ENCODE measurements at regions not wholly inside any gene's neighbourhood (a gene's known extent, or its start where the extent isn't known, plus 50 kb on each side); places are given as distances from the start of the nearest gene placed in this dataset.
A peak's percentile ranks its signal among the peaks of the same experiment; 100 is the strongest.
"Not testable (repeated sequence)": the region's sequence is repeated elsewhere in the genome, so short reads cannot be mapped to it uniquely, and the experiment has no call there.

- in situ Hi-C loops (cut with HindIII; ENCODE audit: low sequenced_read_pairs) = no loop called here
- no peak for DNase-seq (ENCODE audit: low spot score)
These were observed 2082.7 kb upstream of the RAG2 start for GRCh38 chr11:38680746-38681145.

DNA sequence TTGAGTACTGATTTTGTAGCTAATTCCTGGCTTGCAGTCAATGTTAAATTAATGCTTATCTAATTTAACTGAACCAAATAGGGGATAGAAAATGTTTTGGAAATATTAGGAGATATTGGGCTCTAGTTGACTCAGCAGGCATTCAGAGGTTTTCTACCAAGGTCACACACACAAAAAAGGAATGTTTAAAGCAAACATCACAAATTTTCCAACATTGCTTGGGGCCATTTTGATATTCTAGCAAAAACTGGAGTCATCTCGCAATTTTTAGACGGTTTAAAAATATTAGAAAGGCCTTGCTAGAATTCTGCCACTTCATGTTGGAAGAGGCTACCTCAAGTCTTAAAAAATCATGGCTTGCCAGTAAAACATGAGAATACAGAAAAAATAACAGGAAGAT, 2082.1 kb upstream of the RAG2 start:
- in situ Hi-C loops (cut with HindIII; ENCODE audit: low sequenced_read_pairs) = no loop called here

GRCh38 chr11:38672445-38672844, 2074.4 kb upstream of the RAG2 start:
- in situ Hi-C loops (cut with HindIII; ENCODE audit: low sequenced_read_pairs) = no loop called here
- no peak for DNase-seq (ENCODE audit: low spot score)

More for the DNA sequence above, 2082.1 kb upstream of the RAG2 start:
- no peak for DNase-seq (ENCODE audit: low spot score)

DNA sequence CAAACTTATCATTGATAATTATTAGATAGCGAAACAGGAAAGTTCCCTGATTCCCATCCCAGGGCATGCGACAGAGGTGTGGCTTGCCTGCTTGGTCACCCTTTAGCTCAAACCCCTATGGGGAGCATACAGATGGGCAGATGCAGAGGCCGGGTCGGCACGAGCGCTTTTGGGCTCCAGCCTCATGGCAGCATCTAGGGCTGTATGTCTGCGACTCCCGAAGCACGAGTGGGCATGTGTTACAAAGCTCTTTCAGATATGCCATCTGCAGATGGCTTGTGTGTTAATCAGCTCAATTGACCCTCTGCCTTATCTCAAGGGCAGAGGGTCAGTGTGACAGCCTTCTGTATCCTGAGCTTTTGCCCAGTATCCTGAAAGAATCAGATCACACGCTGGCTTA, 2069.3 kb upstream of the RAG2 start:
- no peak for DNase-seq (ENCODE audit: low spot score)
- in situ Hi-C loops (cut with HindIII; ENCODE audit: low sequenced_read_pairs) = no loop called here

DNA sequence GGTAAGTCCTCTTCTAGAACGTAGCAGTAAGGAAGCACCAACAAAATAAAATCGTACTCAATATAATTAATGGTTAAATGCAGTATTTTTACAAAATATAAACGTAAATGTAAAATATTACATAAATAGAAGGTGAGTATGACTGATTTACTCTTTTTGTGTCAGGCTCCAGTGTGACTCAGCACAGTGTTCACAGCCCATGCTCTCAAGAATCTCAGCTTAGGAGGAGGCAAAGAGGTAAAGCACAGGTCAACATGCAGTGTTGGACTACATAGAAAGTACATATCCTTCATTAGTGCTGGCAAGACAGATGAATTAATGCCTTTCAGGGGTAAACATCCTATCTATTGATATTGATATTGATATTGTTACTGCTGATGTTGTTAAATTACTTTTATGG, 2050.6 kb upstream of the RAG2 start:
- no peak for DNase-seq (ENCODE audit: low spot score)
- in situ Hi-C loops (cut with HindIII; ENCODE audit: low sequenced_read_pairs) = no loop called here

DNA sequence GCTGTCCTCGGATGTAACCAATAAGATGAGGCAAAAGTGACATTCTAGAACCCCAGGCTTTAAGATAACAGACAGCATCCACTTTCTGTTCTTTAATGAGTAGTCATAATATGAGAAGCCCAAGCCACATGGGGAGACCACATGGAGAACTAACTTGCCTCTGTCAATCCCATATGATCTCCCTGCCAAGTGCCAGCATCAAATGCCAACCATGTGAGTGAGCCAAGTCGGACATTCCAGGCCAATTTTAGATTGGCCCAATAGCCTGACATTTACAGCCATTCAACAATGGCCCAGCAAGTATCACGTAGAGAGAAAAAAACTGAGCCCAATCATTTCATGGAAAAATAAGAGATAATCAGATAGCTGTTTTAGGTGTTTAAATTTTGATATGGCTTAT, 2048.3 kb upstream of the RAG2 start:
- peak; percentile 5 for DNase-seq (ENCODE audit: low spot score)
- in situ Hi-C loops (cut with HindIII; ENCODE audit: low sequenced_read_pairs) = no loop called here

- DNase-seq (ENCODE audit: low spot score) = no peak
- in situ Hi-C loops (cut with HindIII; ENCODE audit: low sequenced_read_pairs) = no loop called here
These were observed 2042.8 kb upstream of the RAG2 start for GRCh38 chr11:38640854-38641253.

DNA sequence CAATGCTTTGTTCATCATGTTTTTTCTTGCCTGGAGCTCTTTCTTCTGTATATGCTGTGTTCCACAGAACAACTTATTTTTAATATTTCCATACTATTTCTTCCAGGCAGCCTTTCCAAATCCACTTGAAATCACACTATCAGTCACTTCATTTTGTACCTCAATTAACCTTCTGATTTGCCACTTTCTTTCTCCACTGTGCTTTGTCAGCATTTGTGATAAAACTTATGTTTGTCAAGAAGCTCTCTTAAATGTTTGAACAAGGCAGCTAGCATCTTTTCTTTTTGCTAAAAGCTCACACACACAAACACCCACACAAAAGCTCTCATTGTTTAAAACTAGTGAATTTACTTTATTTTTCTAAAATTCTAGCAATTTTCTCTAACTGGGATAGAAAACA, 2014.7 kb upstream of the RAG2 start:
- in situ Hi-C loops (cut with HindIII; ENCODE audit: low sequenced_read_pairs) = no loop called here
- DNase-seq (ENCODE audit: low spot score) = no peak

GRCh38 chr11:38601371-38601770, 2003.3 kb upstream of the RAG2 start:
- in situ Hi-C loops (cut with HindIII; ENCODE audit: low sequenced_read_pairs); DNase-seq (ENCODE audit: low spot score): not testable (repeated sequence)

GRCh38 chr11:38598418-38598817, 2000.4 kb upstream of the RAG2 start:
- DNase-seq (ENCODE audit: low spot score) = peak; percentile 1
- in situ Hi-C loops (cut with HindIII; ENCODE audit: low sequenced_read_pairs) = no loop called here

- DNase-seq (ENCODE audit: low spot score); in situ Hi-C loops (cut with HindIII; ENCODE audit: low sequenced_read_pairs): not testable (repeated sequence)
These were observed 1997.5 kb upstream of the RAG2 start for GRCh38 chr11:38595359-38596016.

DNA sequence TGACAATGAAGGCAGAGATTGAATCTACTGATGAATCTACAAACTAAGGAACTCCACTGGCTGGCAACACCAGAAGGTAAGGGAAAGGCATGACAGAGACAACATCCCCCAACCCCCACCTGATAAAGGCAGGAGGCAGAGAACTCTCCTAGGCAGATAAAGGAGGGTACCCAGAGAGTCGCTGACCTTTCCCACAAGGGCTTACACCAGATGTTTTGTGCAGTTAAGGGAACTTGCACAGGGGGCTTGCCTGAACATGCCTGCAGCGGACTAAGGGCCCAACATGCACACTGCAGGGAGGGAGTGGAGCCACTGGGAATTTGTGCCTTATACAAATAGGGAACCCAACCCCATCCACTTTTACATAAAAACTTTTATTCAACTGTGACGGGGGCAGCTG, 1996.9 kb upstream of the RAG2 start:
- in situ Hi-C loops (cut with HindIII; ENCODE audit: low sequenced_read_pairs) = no loop called here
- DNase-seq (ENCODE audit: low spot score) = no peak

- no peak for DNase-seq (ENCODE audit: low spot score)
- in situ Hi-C loops (cut with HindIII; ENCODE audit: low sequenced_read_pairs) = no loop called here
These were observed 1995.6 kb upstream of the RAG2 start for GRCh38 chr11:38593649-38594048.

- no peak for DNase-seq (ENCODE audit: low spot score)
- in situ Hi-C loops (cut with HindIII; ENCODE audit: low sequenced_read_pairs) = no loop called here
These were observed 1984.7 kb upstream of the RAG2 start for GRCh38 chr11:38582756-38583155.

- DNase-seq (ENCODE audit: low spot score) = no peak
- in situ Hi-C loops (cut with HindIII; ENCODE audit: low sequenced_read_pairs) = no loop called here
These were observed 1984.1 kb upstream of the RAG2 start for GRCh38 chr11:38582151-38582550.

GRCh38 chr11:38577769-38578168, 1979.7 kb upstream of the RAG2 start:
- no peak for DNase-seq (ENCODE audit: low spot score)
- in situ Hi-C loops (cut with HindIII; ENCODE audit: low sequenced_read_pairs) = no loop called here

- no peak for DNase-seq (ENCODE audit: low spot score)
- in situ Hi-C loops (cut with HindIII; ENCODE audit: low sequenced_read_pairs) = no loop called here
These were observed 1964.5 kb upstream of the RAG2 start for GRCh38 chr11:38562562-38562961.

- in situ Hi-C loops (cut with HindIII; ENCODE audit: low sequenced_read_pairs) = no loop called here
- DNase-seq (ENCODE audit: low spot score) = no peak
These were observed 1955.1 kb upstream of the RAG2 start for GRCh38 chr11:38553148-38553547.

GRCh38 chr11:38547462-38547861, 1949.4 kb upstream of the RAG2 start:
- in situ Hi-C loops (cut with HindIII; ENCODE audit: low sequenced_read_pairs) = no loop called here
- no peak for DNase-seq (ENCODE audit: low spot score)

DNA sequence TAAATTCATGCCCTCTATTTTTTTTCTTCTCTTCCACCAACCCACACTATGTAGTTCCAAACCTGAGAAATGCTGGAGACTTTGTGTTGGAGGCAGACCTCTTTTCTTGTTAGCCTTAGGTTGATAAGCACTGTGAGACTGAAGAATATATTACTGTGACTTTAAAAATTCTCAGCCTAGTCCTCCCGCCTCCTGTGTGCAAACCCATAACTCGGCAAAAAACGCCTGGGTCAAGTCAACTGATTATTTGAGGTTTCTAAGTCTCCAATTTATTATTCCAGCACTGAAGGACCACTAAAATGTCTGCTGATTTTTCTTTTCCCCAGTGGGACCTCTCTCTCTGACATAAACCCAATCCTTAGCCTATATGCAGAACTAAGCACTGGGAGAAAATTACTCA, 1946.0 kb upstream of the RAG2 start:
- in situ Hi-C loops (cut with HindIII; ENCODE audit: low sequenced_read_pairs) = no loop called here
- DNase-seq (ENCODE audit: low spot score) = no peak

- DNase-seq (ENCODE audit: low spot score) = no peak
- in situ Hi-C loops (cut with HindIII; ENCODE audit: low sequenced_read_pairs) = no loop called here
These were observed 1945.3 kb upstream of the RAG2 start for GRCh38 chr11:38543311-38543710.

Measured in G401 (cell line).